ENCODE measurements at regions not wholly inside any gene's neighbourhood (a gene's known extent, or its start where the extent isn't known, plus 50 kb on each side); places are given as distances from the start of the nearest gene placed in this dataset.
A peak's percentile ranks its signal among the peaks of the same experiment; 100 is the strongest.

- Mint-ChIP-seq H3K4me3 (peak overlapping the region in 1 of 2 experiments; percentile 22; a peak in 1 of 5 replicates), H3K36me3 (ENCODE audit: insufficient read depth in 1 of 3, low read depth in 3 of 3) (peaks cover 0 to 3% (median 0%) of the 10 kb centered on the region in 3 experiments; a peak in 1 of 7 replicates), H3K27ac (peak overlapping the region in 1 of 3 experiments; percentile 90; a peak in 2 of 7 replicates), H3K9me3 (peaks cover 0 to 2% of the 10 kb centered on the region in 2 experiments; a peak in 2 of 5 replicates), H3K27me3 (ENCODE audit: low read depth) (peaks cover 5% of the 10 kb centered on the region), H3K4me1 (peaks cover 11 to 18% of the 10 kb centered on the region in 2 experiments)
- Histone ChIP-seq H3K4ac (ENCODE audit: low read depth, low read length) (no peak overlapping the region), H3K27me3 (ENCODE audit: insufficient read depth, low read length) (no peaks in the 10 kb centered on the region), H2AFZ (ENCODE audit: low read length) (no peak overlapping the region), H2BK120ac (ENCODE audit: low read depth, low read length, poor library complexity, severe bottlenecking) (no peak overlapping the region), H3K14ac (ENCODE audit: insufficient read depth, low read length) (no peak overlapping the region), H3K79me2 (ENCODE audit: insufficient read depth, low read length) (no peaks in the 10 kb centered on the region), H4K20me1 (ENCODE audit: control insufficient read depth, insufficient read depth, insufficient read length) (no peaks in the 10 kb centered on the region), H2AK5ac (ENCODE audit: insufficient read length, low read length) (no peak overlapping the region), H3K4me1 (ENCODE audit: insufficient read depth, low read length) (no peaks in the 10 kb centered on the region), H4K91ac (ENCODE audit: insufficient read length, low read depth, low read length) (no peak overlapping the region), H3K79me1 (ENCODE audit: insufficient read depth, low read depth, low read length, poor library complexity, severe bottlenecking) (no peaks in the 10 kb centered on the region), H3K9ac (ENCODE audit: extremely low read depth, insufficient read length, low read length) (no peak overlapping the region), H2BK15ac (ENCODE audit: low read depth, low read length) (no peak overlapping the region), H3K23me2 (ENCODE audit: insufficient read length, low read depth, low read length, poor library complexity, severe bottlenecking) (no peaks in the 10 kb centered on the region), H3K4me2 (ENCODE audit: insufficient read depth, insufficient read length, low read length) (no peak overlapping the region), H3K9me3 (ENCODE audit: control insufficient read depth, low read depth, low read length) (no peaks in the 10 kb centered on the region), H3T11ph (ENCODE audit: low read length) (no peak overlapping the region), H2BK20ac (ENCODE audit: low read depth, low read length, poor library complexity, severe bottlenecking) (no peak overlapping the region), H3K27ac (ENCODE audit: insufficient read length, low read depth, low read length) (no peak overlapping the region), H4K5ac (ENCODE audit: insufficient read length, low read depth, low read length) (no peak overlapping the region), H2BK12ac (ENCODE audit: insufficient read length, low read depth, low read length) (no peak overlapping the region), H3K56ac (ENCODE audit: insufficient read length, low read depth, low read length) (no peak overlapping the region), H3K23ac (ENCODE audit: insufficient read length, low read depth, low read length) (no peak overlapping the region), H2BK5ac (ENCODE audit: insufficient read length, low read length) (no peak overlapping the region), H3K18ac (ENCODE audit: insufficient read length, low read depth, low read length) (no peak overlapping the region), H4K8ac (replicated peaks; ENCODE audit: insufficient read length, low read depth, low read length) (no peak overlapping the region)
- no peak for TF ChIP-seq CTCF (conservative IDR thresholded peaks at IDR 0.05)
- DNase-seq, result no peak
- WGBS (ENCODE audit: extremely low coverage, insufficient read length, low lambda C conversion rate), result no CpG with 5 or more reads among the region's 8 CpGs
Measured at GRCh38 chr11:32008880-32009551, 81.9 kb upstream of the RCN1 start.
